ENCODE measurements at regions not wholly inside any gene's neighbourhood (a gene's known extent, or its start where the extent isn't known, plus 50 kb on each side); places are given as distances from the start of the nearest gene placed in this dataset.

DNA sequence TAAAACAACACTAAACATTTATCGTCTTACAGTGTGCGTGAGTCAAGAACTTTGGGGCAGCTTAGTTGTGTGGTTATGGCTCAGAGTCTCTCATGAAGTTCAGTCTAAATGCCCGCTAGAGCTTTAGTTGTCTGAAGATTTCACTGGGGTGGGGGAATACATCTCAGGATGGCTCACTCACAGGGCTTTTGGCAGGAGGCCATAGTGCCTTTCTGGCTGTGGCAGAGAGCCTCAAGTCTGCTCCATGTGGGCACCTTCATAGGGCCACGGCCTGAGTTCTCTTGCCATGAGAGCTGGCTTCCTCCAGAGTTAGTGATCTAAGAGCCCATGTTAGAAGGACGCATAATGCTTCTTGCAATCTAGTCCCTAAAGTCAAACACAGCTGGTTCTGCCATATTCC is 258.8 kb upstream of the NUDT12 start:
- TF ChIP-seq CTCF (IDR thresholded peaks at IDR 0.05) (no peak), POLR2A (IDR thresholded peaks at IDR 0.05) (no peak)
